Stimulated activated memory B cell treated with anti-CD40 and anti-IgM and Interleukin-4, amounts not matched to agents 10 μg/mL and 1 μg/mL and 100 μg/mL, for 72 hours (primary cell): ENCODE measurements at regions not wholly inside any gene's neighbourhood (a gene's known extent, or its start where the extent isn't known, plus 50 kb on each side); places are given as distances from the start of the nearest gene placed in this dataset.
A peak's percentile ranks its signal among the peaks of the same experiment; 100 is the strongest.
"Not testable (repeated sequence)": the region's sequence is repeated elsewhere in the genome, so short reads cannot be mapped to it uniquely, and the experiment has no call there.

Source experiments
- ATAC-seq: fragments of 150-1000 bp; cut with Tn5 transposase; 2 replicates; pipeline ENCODE4 v1.10.0; 2021
- H3K27ac Mint-ChIP-seq: one replicate; pipeline ENCODE4 v1.8.0; 2022; ENCODE audit warnings: mild to moderate bottlenecking, mixed read lengths
- H3K27me3 Mint-ChIP-seq: one replicate; pipeline ENCODE4 v1.8.0; 2022; ENCODE audit warnings: mixed read lengths
- H3K36me3 Mint-ChIP-seq: one replicate; pipeline ENCODE4 v1.8.0; 2022; ENCODE audit warnings: mixed read lengths
- H3K4me1 Mint-ChIP-seq: one replicate; pipeline ENCODE4 v1.8.0; 2022; ENCODE audit warnings: mixed read lengths
- H3K4me3 Mint-ChIP-seq: one replicate; pipeline ENCODE4 v1.8.0; 2022; ENCODE audit warnings: mild to moderate bottlenecking, moderate library complexity, mixed read lengths
- H3K9me3 Mint-ChIP-seq: one replicate; pipeline ENCODE4 v1.8.0; 2022; ENCODE audit warnings: mixed read lengths

DNA sequence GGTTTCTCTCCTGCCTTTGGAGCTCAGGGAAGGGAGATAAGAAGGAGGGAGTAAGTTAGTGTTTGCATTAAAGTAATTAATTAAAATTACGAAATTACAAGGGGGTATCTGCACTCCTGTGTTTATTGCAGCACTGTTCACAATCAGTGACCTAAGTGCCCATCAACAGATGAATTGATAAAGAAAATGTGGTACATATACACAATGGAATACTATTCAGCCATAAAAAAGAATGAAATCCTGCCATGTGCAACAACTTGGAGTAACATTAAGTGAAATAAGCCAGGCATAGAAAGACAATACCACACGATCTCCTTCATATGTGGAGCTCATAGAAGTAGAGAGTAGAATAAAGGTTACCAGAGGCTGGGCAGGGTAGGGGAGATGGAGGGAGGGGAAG lies 202.0 kb downstream of the SHQ1 start:
- no peak overlapping the region for H3K4me3 Mint-ChIP-seq
- H3K27ac Mint-ChIP-seq: no peak overlapping the region
- peaks cover 20% of the 10 kb centered on the region for H3K27me3 Mint-ChIP-seq
- no peak for ATAC-seq
- H3K4me1 Mint-ChIP-seq: no peaks in the 10 kb centered on the region
- no peaks in the 10 kb centered on the region for H3K36me3 Mint-ChIP-seq
- H3K9me3 Mint-ChIP-seq: peaks cover 1% of the 10 kb centered on the region

DNA sequence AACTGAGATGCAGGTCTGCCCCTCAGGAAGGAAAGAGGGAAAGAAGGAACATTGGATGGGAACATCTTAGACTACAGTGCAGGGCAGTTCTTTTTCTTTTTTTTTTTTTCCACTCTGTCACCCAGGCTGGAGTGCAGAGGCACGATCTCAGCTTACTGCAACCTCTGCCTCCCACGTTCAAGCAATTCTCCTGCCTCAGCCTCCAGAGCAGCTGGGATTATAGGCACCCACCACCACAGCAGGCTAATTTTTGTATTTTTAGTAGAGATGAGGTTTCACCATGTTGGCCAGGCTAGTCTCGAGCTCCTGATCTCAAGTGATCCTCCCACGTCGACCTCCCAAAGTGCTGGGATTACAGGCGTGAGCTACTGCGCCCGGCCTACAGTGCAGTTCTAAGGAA lies 204.6 kb downstream of the SHQ1 start:
- not testable (repeated sequence) for H3K4me1 Mint-ChIP-seq, H3K36me3 Mint-ChIP-seq, ATAC-seq, H3K4me3 Mint-ChIP-seq, H3K9me3 Mint-ChIP-seq, H3K27ac Mint-ChIP-seq
- H3K27me3 Mint-ChIP-seq: peaks cover 29% of the 10 kb centered on the region

DNA sequence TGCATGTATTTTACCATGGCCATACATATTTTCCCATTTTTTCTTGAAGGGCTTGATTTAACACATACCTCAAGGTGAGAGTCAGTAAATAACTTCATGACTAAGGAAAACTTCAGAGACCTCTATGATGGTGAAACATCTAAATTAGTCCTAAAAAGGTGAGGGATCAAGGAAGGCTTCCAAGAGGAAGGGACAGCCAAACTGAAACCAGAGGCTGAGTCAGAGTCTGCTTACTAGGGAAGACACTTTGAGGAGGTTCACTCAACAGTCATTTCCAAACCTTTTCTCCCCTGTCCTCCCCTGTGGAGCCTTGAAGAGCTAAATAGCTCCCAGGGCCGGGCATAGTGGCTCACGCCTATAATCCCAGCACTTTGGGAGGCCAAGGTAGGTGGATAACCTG lies 206.6 kb downstream of the SHQ1 start:
- ATAC-seq: no peak
- Mint-ChIP-seq H3K4me3 (no peak overlapping the region), H3K36me3 (no peaks in the 10 kb centered on the region), H3K9me3 (no peaks in the 10 kb centered on the region), H3K4me1 (peaks cover 7% of the 10 kb centered on the region), H3K27ac (no peak overlapping the region), H3K27me3 (peaks cover 48% of the 10 kb centered on the region)

DNA sequence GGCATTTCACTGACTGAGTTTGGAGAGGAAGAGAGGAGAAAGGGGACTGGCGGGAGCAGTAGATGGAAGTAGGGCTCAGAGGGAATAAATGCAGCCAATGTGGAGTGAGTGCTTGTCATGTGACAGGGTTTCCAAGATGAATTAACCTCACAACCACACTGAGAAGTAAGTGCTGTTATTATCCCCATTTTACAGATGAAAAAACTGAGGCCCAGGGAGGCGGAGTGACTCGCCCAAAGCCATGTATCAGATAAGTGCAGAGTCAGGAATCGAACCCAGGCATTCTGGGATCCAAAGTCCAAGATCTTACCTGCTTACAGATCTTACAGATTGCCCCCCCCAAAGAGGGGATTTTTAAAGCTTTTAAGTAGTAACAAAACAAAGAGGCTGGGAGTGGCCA lies 207.2 kb downstream of the SHQ1 start:
- Mint-ChIP-seq H3K27ac (no peak overlapping the region), H3K4me3 (no peak overlapping the region), H3K9me3 (no peaks in the 10 kb centered on the region), H3K36me3 (no peaks in the 10 kb centered on the region), H3K4me1 (peaks cover 7% of the 10 kb centered on the region), H3K27me3 (peaks cover 52% of the 10 kb centered on the region)
- ATAC-seq: no peak

DNA sequence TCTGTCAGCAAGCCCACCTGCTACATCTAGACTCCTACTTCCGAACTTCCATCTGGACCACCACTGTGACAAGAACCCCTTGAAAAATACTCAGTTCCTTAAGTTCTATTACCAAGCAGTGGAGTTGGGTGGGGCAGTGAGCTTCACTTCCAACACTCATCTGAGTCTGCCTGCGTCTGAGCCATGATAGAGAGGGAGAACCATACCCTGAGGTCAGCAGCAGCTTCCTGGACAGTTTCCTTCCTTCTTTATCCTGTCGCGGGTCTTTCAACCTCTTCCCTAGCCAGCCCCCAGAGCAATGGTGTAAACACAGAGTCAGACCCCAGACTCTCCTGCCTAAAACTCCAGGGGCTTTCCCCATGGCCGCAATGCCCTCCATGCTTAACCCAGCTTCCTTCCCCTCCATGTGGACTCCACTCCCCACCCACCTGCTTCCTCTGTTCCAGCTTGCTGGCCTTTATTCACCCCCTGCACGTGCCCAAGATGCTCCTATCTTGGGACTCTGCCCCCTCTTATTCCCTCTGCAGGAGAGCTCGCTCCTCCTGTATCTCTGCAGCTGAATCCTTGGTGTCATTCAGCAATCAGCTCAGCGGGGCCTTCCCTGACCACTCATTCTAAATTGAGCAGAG lies 211.2 kb downstream of the SHQ1 start:
- Mint-ChIP-seq H3K27ac (no peak overlapping the region), H3K4me1 (peaks cover 14% of the 10 kb centered on the region)
- ATAC-seq: no peak

DNA sequence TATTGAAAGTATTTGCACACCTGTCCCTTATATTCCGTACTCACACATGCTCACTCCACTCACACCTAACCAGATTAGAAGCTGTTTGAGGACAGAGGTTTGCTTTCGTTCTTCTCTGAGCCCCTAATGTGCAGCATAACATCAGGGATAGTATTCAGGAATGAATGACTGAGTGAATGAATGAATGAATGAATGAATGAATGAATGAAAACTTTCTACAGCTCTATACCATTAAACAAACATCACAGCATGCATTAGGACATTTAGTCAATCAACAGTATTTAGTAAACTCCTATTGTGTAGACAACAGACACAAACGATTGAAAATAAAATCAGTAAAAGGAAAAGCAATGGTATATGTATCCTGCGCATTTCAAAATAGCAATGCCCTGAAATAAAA lies 212.7 kb downstream of the SHQ1 start:
- no peak overlapping the region for H3K27ac Mint-ChIP-seq
- H3K36me3 Mint-ChIP-seq: no peaks in the 10 kb centered on the region
- H3K9me3 Mint-ChIP-seq: no peaks in the 10 kb centered on the region
- peaks cover 25% of the 10 kb centered on the region for H3K27me3 Mint-ChIP-seq
- no peak for ATAC-seq
- H3K4me1 Mint-ChIP-seq: peaks cover 16% of the 10 kb centered on the region
- H3K4me3 Mint-ChIP-seq: no peak overlapping the region

More for the DNA sequence above, 211.2 kb downstream of the SHQ1 start:
- no peak overlapping the region for H3K4me3 Mint-ChIP-seq
- H3K9me3 Mint-ChIP-seq: no peaks in the 10 kb centered on the region
- H3K27me3 Mint-ChIP-seq: peaks cover 36% of the 10 kb centered on the region
- no peaks in the 10 kb centered on the region for H3K36me3 Mint-ChIP-seq

DNA sequence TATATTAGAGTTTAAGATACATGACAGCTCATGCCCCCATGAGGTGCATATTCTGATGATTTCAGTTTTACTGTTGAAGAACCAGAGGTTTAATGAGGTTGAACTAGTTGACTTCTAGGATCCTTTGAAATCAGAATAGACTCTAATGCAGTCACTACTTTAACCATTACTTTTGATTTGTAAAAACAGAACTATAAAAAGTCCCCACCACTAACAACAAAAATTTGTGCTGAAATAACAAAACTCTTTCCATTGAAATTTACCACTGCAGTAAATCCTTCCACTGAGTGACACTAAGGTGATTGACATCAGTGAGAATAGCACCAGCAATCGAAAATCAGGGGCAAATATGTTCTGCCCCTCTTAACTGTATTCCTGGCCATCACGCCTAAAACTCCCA lies 214.1 kb downstream of the SHQ1 start:
- Mint-ChIP-seq H3K27ac (no peak overlapping the region), H3K36me3 (no peaks in the 10 kb centered on the region), H3K4me1 (peaks cover 30% of the 10 kb centered on the region), H3K4me3 (no peak overlapping the region), H3K27me3 (peaks cover 23% of the 10 kb centered on the region), H3K9me3 (no peaks in the 10 kb centered on the region)
- ATAC-seq: peak; percentile 60

DNA sequence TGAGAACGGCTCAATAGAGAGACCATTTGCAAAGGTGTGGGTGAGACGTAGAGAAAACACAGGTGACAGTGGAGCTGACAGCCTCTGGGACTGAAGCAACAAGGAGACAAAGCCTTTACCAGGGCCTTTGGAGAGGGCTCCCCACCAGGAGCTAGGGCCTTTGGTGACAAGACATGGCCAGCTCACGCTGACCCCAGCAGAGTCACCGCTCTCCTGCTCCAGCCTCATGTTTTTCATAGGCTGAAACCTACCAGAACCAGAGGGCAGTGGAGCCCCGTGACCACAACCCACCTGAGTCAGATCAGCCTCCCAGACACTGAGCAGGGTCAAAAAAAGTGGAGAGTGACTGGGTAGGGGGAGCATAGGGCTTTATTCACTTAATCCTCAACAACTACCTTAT lies 214.7 kb downstream of the SHQ1 start:
- no peak overlapping the region for H3K27ac Mint-ChIP-seq
- ATAC-seq: no peak

DNA sequence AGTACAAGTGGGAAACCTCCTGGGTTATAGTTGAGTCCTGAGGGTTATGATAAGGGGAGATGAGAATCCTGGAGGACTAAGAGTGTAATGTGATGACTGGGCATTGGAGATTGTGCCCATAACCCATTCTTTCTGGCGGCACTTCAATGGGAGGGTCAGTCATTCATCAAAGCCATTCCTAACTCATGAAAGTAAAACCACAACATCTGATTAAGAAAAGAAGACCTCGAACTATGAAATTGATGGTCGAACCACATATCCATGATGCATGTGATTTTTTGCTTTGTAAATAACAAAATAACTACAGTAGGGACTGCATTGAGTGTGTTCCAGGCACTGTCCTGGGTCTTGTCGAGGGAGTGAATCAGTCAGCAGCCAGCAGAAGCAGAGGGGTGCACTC lies 215.1 kb downstream of the SHQ1 start:
- H3K27me3 Mint-ChIP-seq: peaks cover 17% of the 10 kb centered on the region
- H3K36me3 Mint-ChIP-seq: no peaks in the 10 kb centered on the region
- peaks cover 40% of the 10 kb centered on the region for H3K4me1 Mint-ChIP-seq
- H3K27ac Mint-ChIP-seq: no peak overlapping the region
- no peaks in the 10 kb centered on the region for H3K9me3 Mint-ChIP-seq
- no peak overlapping the region for H3K4me3 Mint-ChIP-seq
- ATAC-seq: no peak

More for the DNA sequence above, 214.7 kb downstream of the SHQ1 start:
- H3K4me3 Mint-ChIP-seq: no peak overlapping the region
- no peaks in the 10 kb centered on the region for H3K9me3 Mint-ChIP-seq
- H3K27me3 Mint-ChIP-seq: peaks cover 22% of the 10 kb centered on the region
- H3K36me3 Mint-ChIP-seq: no peaks in the 10 kb centered on the region
- peaks cover 36% of the 10 kb centered on the region for H3K4me1 Mint-ChIP-seq

DNA sequence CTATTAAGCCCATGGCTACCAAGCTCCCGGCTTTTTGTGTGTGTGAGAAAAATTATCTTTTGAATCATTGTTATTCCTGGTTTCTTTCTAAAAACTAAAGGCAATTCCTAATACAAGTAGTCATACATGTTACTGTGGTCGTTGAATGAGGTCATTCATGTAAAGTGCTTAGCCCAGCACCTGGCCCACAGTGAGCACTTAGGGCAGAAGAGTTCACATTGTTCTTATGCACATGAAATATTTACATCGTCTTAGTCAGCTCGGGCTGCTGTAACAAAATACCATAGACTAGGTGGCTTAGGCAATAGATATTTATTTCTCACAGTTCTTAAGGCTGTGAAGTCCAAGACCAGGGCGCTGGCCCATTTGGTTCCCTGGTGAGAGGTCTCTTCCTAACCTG lies 216.1 kb downstream of the SHQ1 start:
- H3K27me3 Mint-ChIP-seq: peaks cover 8% of the 10 kb centered on the region
- no peaks in the 10 kb centered on the region for H3K9me3 Mint-ChIP-seq
- H3K36me3 Mint-ChIP-seq: no peaks in the 10 kb centered on the region
- no peak overlapping the region for H3K4me3 Mint-ChIP-seq
- ATAC-seq: no peak
- peaks cover 43% of the 10 kb centered on the region for H3K4me1 Mint-ChIP-seq
- H3K27ac Mint-ChIP-seq: no peak overlapping the region

DNA sequence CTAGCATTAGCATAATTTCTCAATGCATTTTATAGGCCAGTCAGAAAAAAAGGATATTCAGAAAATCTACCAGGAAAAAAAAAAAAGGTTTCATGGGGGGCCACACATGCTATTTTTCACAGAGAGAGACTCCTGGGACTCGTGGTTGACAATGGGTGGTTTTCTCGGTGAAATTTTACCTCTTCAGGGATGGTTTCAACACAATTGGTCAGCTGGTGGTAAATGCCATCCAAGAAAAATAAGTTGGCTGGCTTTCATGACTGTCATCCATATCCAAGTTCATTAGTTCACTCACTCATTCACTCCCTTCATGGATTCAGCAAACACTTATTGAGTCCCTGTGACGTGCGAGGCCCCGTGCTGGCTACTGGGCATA lies 217.3 kb downstream of the SHQ1 start:
- H3K9me3 Mint-ChIP-seq: no peaks in the 10 kb centered on the region
- no peaks in the 10 kb centered on the region for H3K36me3 Mint-ChIP-seq
- H3K4me1 Mint-ChIP-seq: peaks cover 45% of the 10 kb centered on the region
- no peak for ATAC-seq
- peak overlapping the region; percentile 45 for H3K27ac Mint-ChIP-seq
- no peaks in the 10 kb centered on the region for H3K27me3 Mint-ChIP-seq
- H3K4me3 Mint-ChIP-seq: no peak overlapping the region

DNA sequence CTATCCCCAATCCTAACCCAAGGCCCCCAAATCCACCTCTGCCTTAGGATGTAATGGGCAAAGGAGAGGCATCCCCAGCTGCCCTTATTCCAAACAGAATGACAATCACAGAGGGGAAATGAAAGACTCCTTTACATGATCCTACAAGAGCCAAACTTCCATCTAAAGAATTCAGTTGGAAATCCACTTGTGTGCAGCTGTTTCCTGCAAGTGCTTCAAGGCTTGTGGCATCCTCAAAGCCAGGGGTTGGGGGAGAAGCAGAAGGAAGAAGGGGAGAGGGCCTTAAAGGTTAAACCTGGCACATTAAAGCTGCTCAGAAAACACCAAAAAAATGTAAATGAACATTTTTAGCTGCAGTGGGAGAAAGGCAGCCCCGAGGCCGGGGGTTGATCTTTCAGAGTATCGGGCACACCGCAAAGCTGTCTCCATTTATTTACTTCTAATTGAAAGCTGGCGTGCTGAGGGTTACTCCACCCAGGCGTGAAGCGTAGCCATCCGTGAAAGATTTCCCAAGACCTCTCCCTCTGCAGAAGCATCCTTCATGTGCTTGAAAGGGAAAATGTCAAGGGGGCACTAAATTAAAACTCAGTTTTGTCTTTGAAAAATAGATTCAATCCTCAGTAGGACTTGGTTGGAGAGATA lies 217.8 kb downstream of the SHQ1 start:
- Mint-ChIP-seq H3K36me3 (no peaks in the 10 kb centered on the region), H3K27me3 (no peaks in the 10 kb centered on the region), H3K27ac (peak overlapping the region; percentile 45), H3K4me1 (peaks cover 45% of the 10 kb centered on the region), H3K4me3 (peak overlapping the region; percentile 13), H3K9me3 (no peaks in the 10 kb centered on the region)
- ATAC-seq: no peak

DNA sequence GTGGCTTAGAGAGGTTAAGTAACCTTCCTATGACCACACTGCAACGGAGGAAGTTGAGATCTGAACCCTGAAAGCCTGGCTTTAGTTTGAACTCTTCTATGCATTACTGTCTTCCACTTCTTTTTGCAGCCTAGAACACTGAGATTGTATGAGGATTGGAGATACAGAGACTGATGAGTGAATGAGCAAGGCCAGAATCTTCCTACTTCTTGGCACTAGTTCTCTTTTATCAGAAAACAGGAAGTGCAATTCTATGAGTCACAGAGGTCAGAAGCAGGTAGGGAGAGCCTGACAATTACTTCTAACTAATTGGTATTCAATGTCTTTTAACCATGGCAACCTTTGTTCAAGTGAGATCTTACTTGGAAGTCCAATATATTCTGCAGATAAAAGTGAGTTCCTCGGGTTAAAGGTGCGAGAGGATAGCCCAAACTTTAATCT lies 219.0 kb downstream of the SHQ1 start:
- H3K4me3 Mint-ChIP-seq: no peak overlapping the region
- H3K27ac Mint-ChIP-seq: peak overlapping the region; percentile 45
- H3K27me3 Mint-ChIP-seq: peaks cover 6% of the 10 kb centered on the region

DNA sequence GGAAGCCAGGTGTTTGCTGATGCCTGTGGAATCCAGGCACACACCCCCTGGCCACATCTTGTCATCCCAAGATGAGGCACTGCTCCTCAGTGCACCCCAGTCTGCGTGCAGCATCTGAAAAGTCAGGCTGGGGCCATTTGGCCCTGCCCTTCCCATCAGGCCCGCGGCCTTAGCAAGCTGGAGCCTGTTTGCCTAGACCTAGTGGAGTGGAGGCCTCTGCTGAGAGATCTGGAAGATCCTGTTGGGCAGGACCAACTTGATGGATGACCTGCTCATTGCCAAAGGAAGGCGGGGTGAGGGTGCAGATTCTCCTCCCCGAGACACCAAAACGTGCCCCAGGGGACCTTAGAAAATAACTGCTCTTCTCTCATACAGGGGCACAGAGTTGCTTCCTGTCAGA lies 220.2 kb downstream of the SHQ1 start:
- Mint-ChIP-seq H3K4me3 (no peak overlapping the region), H3K9me3 (no peaks in the 10 kb centered on the region), H3K4me1 (peaks cover 39% of the 10 kb centered on the region), H3K27ac (peak overlapping the region; percentile 45), H3K27me3 (peaks cover 13% of the 10 kb centered on the region), H3K36me3 (no peaks in the 10 kb centered on the region)
- ATAC-seq: no peak

More for the DNA sequence above, 219.0 kb downstream of the SHQ1 start:
- ATAC-seq: peak; percentile 88
- no peaks in the 10 kb centered on the region for H3K9me3 Mint-ChIP-seq
- peaks cover 45% of the 10 kb centered on the region for H3K4me1 Mint-ChIP-seq
- no peaks in the 10 kb centered on the region for H3K36me3 Mint-ChIP-seq

DNA sequence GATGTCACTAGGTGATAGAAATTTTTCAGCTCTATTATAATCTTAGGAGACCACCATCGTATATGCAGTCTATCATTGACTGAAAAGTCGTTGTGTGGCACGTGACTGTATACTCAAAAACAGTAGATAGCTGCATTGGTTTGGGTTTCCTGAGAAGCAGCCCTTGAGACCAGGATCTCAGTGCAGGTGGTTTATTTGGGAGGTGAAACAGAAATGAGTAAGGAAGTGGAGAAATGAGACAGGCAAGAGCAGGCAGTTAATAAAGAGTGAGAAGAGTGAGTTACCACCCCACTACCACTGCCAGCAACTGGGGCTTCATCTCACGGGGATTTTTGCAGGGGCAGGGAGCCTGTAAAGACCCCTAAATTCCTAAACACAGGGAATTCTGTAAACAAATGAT lies 221.0 kb downstream of the SHQ1 start:
- H3K27me3 Mint-ChIP-seq: peaks cover 13% of the 10 kb centered on the region
- no peak overlapping the region for H3K4me3 Mint-ChIP-seq
- H3K27ac Mint-ChIP-seq: peak overlapping the region; percentile 7
- ATAC-seq: peak; percentile 3
- H3K9me3 Mint-ChIP-seq: no peaks in the 10 kb centered on the region
- H3K4me1 Mint-ChIP-seq: peaks cover 38% of the 10 kb centered on the region
- H3K36me3 Mint-ChIP-seq: peaks cover 4% of the 10 kb centered on the region

DNA sequence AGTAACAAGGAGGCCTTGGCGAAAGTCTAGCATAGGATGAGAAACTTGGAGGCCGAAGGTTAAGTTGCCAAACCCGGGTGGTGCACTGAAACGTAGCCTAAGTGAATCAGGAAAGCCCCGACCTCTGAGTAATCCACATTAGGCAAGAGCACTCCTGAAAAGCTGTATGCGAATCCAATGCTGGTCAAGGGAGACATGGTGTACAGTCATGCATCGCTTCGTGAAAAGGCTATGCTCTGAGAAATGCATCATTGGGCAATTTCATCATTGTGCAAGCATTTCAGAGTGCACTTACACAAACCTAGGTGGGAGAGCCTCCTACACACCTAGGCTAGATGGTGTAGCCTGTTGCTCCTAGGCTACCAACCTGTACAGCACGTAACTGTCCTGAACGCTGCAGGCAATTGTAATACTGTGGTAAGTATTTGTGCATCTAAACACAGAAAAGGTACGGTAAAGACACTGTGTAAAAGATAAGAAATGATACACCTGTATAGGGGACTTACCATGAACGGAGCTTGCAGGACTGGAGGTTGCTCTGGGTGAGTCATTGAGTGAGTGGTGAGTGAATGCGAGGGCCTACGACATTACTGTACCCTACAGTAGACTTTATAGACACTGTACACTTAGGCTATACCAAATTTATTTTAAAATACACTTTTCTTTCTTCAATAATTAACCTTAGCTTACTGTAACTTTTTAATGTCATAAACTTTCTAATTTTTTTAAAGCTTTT lies 222.5 kb downstream of the SHQ1 start:
- peaks cover 3% of the 10 kb centered on the region for H3K9me3 Mint-ChIP-seq
- H3K36me3 Mint-ChIP-seq: peaks cover 7% of the 10 kb centered on the region
- no peak overlapping the region for H3K27ac Mint-ChIP-seq
- no peak overlapping the region for H3K4me3 Mint-ChIP-seq
- peak; percentile 32 for ATAC-seq
- H3K4me1 Mint-ChIP-seq: peaks cover 38% of the 10 kb centered on the region
- H3K27me3 Mint-ChIP-seq: peaks cover 13% of the 10 kb centered on the region
